HG02943 (cell line): ENCODE measurements at regions not wholly inside any gene's neighbourhood (a gene's known extent, or its start where the extent isn't known, plus 50 kb on each side); places are given as distances from the start of the nearest gene placed in this dataset.
"Not testable (repeated sequence)": the region's sequence is repeated elsewhere in the genome, so short reads cannot be mapped to it uniquely, and the experiment has no call there.

Experiments
- ATAC-seq: cut with Tn5 transposase; IDR thresholded peaks from one replicate; pipeline ENCODE4 v1.9.1; 2021; ENCODE audit warnings: mild to moderate bottlenecking, low read depth, moderate library complexity; ENCODE audit not compliant: unreplicated experiment

- ATAC-seq: no peak
Observed at GRCh38 chr15:100733101-100733842, 130.9 kb downstream of the ASB7 start.

DNA sequence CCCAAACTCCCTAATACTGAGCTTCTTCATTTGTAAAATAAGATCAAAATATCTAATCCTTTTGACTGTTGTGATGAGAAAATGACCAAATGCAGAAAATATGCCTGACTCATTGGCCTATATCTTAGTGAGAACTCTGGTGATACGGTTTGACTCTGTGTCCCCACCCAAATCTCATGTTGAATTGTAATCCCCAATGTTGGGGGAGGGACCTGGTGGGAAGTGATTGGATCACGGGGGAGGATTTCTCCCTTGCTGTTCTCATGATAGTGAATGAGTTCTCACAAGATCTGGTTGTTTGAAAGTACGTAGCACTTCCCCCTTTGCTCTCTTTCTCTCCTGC, 131.4 kb downstream of the ASB7 start:
- not testable (repeated sequence) for ATAC-seq

DNA sequence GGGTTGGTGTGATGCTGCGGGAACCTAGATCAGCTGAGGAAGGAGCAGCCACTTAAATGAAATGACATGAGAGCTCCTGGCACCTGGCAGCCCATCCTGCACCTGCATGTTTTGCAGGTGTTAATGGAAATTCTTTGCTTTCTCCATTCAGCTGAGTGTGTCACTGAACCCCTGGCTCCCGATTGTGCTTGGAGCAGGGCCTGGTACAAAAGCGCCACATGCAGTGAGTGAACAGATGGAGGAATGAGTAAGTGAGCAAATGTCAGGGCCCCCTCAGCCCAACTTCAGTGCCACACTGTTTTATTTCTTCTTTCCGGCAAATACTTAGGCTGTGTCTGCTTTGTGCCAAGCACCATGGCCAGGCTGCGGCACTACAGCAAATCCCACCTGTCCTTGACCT, 132.2 kb downstream of the ASB7 start:
- no peak for ATAC-seq

- no peak for ATAC-seq
Observed at GRCh38 chr15:100735129-100736053, 133.0 kb downstream of the ASB7 start.

- no peak for ATAC-seq
Observed at GRCh38 chr15:100737214-100737613, 134.8 kb downstream of the ASB7 start.

GRCh38 chr15:100738614-100739013, 136.2 kb downstream of the ASB7 start:
- no peak for ATAC-seq

DNA sequence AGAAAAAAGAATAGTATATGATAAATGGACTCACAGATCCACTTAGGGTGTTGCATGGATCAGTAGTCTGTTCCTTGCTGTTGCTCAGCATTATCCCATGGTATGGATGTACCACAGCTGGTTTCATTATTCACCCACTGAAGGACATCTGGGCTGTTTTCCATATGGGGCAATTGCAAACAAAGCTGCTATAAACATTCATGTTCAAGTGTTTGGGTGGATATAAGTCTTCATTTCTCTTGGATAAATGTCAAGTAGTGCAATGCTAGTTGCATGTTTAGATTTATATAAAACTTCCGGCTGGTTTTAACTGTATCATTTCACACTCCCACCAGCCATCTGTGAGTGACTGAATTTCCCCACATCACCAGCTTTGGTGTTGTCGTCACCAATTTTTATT, 137.7 kb downstream of the ASB7 start:
- ATAC-seq: no peak

- ATAC-seq: no peak
Observed at GRCh38 chr15:100751585-100751984, 128.0 kb upstream of the ALDH1A3 start.

DNA sequence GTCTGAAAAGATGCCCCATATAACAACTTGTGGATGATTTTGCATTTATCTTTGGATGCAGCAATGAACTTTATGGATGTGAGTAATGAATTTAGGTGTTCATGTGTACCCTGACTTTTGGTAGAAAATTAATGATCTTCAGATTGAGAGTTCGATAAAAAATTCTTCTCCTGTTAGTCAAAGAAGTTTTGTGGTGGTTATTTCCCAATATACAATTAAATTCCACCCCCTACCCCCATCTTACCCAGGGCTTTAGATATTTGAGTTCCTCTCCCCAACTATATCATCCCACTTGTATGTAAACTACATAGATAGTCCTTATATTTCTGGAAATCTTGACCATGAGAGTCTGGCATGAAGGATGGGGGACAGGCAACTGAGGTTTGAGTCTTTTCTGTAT, 126.1 kb upstream of the ALDH1A3 start:
- ATAC-seq: no peak

- ATAC-seq: no peak
Observed at GRCh38 chr15:100757661-100758060, 122.0 kb upstream of the ALDH1A3 start.

DNA sequence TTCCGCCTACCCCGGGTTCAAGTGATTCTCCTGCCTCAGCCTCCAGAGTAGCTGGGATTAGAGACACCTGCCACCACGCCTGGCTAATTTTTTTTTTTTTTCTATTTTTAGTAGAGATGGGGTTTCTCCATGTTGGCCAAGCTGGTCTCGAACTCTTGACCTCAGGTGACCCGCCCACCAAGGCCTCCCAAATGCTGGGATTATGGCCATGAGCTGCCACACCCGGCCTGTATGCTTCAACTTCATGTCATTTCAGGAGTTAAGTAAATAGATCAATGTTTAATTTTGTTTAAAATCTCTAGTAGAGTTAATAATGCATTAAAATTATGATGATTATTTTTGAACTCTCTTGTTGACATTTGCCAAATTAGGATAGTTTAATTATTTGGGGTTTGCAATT, 121.1 kb upstream of the ALDH1A3 start:
- ATAC-seq: no peak

DNA sequence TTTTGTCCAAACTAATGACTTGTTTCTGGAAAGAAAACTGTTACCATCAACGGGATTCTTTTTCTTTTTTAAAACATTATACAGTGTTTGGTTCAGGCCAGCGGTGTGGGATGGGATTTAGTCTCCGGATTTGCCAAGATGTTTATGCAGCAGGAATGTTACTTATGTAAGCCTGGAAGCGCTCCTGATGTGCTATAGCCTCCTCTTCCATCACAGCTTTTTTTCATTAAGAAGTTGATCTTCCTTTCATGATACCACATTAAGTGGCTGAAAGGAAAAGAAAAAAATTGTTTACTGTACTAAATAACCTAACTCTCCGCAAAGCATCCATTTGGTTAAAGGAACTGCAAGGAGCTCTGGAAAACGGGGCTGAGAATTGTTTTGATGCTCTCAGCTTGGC, 120.5 kb upstream of the ALDH1A3 start:
- ATAC-seq: no peak

GRCh38 chr15:100759698-100760356, 119.8 kb upstream of the ALDH1A3 start:
- ATAC-seq: no peak

DNA sequence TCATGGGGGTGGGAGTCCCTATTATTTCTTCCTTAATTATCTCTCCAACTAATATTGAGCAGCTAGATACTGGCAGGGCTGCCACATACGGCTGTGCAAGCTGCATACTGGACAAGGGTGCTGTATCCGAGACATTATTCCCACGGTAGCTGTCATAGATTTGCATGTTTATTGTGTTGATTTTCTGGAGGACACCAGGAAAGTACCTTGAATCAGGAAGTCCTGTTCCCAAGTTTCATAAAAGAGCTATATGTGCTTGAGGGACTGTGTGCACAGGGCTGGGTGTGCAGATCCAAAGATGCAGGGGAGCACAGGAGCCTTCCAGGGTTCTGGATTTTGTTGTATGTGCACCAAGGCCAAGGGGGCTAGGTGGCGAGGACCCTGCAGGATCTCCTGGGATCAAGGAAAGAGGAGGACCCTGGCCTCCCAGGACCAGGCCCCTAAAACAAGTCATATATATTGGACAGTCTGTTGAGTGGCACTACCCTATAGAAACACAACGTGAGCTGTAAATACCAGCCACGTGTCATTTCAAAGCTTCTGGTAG, 119.2 kb upstream of the ALDH1A3 start:
- ATAC-seq: no peak

- no peak for ATAC-seq
Observed at GRCh38 chr15:100761290-100761935, 118.2 kb upstream of the ALDH1A3 start.

- no peak for ATAC-seq
Observed at GRCh38 chr15:100762289-100762688, 117.3 kb upstream of the ALDH1A3 start.

DNA sequence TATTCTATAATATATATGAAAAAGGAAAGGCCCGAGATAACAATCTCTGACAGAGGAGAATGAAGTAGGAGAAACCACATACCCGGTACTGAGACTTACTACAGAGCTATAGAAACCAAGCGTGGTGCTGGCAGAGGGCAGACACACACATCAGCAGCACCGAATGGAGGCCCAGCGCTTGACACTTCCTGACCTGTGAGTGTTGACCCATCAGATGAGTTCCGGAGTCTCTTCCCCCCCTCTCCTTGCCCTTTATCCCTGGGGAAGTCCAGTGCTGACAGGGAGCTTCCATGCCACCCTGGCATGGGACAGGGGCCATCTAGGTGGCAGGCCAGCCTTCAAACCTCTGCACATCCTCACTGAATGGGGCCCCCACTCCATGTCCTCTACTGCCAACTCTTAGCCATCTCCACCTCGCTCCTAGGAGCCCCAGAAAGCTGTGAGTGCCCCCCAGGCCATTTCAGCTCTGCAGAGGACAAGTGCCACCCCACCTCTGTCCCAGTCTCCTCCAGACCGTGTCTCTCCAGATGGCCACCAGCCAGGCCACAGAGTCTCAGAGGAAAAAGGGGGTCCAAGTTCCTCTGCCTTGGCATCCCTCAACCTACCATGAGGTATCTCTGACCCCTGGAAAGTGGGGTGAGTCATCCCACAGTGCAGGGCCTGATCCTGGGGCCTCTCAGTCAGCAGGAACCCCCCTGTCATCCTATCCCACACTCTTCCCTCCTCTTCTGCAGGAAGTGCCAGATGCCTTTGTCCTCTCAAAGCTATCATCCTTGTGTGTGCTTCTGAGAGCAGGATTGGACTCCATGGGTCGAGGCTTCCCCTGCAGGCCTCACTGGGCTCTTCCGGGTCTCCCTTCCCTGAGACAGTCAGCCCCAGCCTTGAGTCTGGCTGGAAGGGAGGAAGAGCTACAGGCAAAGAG, 116.5 kb upstream of the ALDH1A3 start:
- ATAC-seq: no peak

DNA sequence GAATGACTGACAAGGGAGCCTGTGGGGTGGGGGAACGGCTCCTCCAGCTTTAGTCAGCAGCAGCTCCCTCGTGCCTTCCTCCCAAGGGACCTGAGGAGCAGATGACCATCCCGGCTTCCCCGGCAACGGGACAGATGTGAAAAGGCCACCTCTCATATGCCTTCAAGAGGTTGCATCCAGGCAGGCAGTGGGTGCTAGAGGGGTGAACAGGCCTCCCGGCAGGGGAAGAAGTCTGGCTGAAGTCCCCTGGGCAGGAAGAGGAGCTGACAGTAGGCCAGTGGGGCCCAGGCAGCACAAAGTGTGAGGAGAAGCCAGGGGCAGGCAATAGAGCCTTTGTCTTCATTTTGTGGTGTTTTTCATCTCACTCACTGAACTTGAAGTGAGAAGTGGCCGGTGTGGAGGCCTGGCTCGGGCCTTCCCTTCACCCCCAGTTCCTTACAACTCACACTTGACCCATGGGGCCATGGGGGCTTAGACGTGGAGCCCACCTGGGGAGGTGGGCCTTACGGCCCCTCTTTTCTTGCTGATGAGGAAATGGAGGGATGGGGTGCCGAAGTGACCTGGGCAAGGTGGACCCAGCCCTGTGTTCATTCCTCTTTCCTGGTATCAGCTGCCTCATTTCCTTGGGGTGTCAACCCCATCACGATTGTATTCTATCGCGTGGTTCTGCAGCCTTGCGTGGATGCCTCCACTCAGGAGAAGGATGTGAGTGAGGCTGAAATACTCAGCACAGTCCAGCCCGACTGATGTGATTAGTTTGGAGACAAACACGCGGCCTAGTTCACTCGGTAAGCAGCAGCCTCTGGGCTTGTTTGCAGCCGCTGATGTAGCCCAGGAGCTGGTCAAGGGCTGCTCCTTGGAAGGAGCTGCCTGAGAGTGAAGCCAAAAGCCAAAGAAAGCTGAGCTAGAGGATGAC, 115.5 kb upstream of the ALDH1A3 start:
- no peak for ATAC-seq
